Naive B cell (primary cell): ENCODE measurements at regions not wholly inside any gene's neighbourhood (a gene's known extent, or its start where the extent isn't known, plus 50 kb on each side); places are given as distances from the start of the nearest gene placed in this dataset.
"Not testable (repeated sequence)": the region's sequence is repeated elsewhere in the genome, so short reads cannot be mapped to it uniquely, and the experiment has no call there.

ENCODE experiments used
- ATAC-seq, 2 donors: fragments of 150-1000 bp; cut with Tn5 transposase; 2 replicates each; pipeline ENCODE4 v1.10.0; 2021; ENCODE audit warnings: low read depth in 2 of 2, mild to moderate bottlenecking in 2 of 2, moderate library complexity in 2 of 2
- DNase-seq: peaks from one replicate; pipeline ENCODE4 v3.0.0; 2022
- H3K27ac Mint-ChIP-seq, 6 donors: one replicate each; pipeline ENCODE4 v1.8.0; 2020 to 2022; ENCODE audit warnings: mild to moderate bottlenecking in 6 of 6, mixed read lengths in 6 of 6, moderate library complexity in 5 of 6, inconsistent platforms in 2 of 6
- H3K27me3 Mint-ChIP-seq, 3 donors: one replicate each; pipeline ENCODE4 v1.8.0; 2021 to 2022; ENCODE audit warnings: mixed read lengths in 3 of 3, mild to moderate bottlenecking in 1 of 3
- H3K36me3 Mint-ChIP-seq, 2 donors: one replicate each; pipeline ENCODE4 v1.8.0; 2020 to 2022; ENCODE audit warnings: mixed read lengths in 2 of 2, inconsistent platforms in 1 of 2, mild to moderate bottlenecking in 1 of 2
- H3K4me1 Mint-ChIP-seq, 3 donors: one replicate each; pipeline ENCODE4 v1.8.0; 2020 to 2022; ENCODE audit warnings: mixed read lengths in 3 of 3, inconsistent platforms in 1 of 3, mild to moderate bottlenecking in 1 of 3, moderate library complexity in 1 of 3
- H3K4me3 Mint-ChIP-seq, 8 donors: one replicate each; pipeline ENCODE4 v1.8.0; 2020 to 2022; ENCODE audit warnings: mild to moderate bottlenecking in 8 of 8, mixed read lengths in 8 of 8, moderate library complexity in 8 of 8, inconsistent platforms in 2 of 8
- H3K9me3 Mint-ChIP-seq, 7 donors: one replicate each; pipeline ENCODE4 v1.8.0; 2020 to 2022; ENCODE audit warnings: mixed read lengths in 7 of 7, mild to moderate bottlenecking in 5 of 7, inconsistent platforms in 2 of 7, moderate library complexity in 1 of 7

GRCh38 chr4:86413426-86413825 lies 53.6 kb upstream of the MAPK10 start:
- Mint-ChIP-seq H3K36me3 (peaks cover 0 to 16% of the 10 kb centered on the region in 2 donors), H3K9me3 (peaks cover 8 to 32% (median 17%) of the 10 kb centered on the region in 7 donors), H3K27me3 (peaks cover 2 to 40% (median 16%) of the 10 kb centered on the region in 3 donors)
- not testable (repeated sequence) for H3K27ac Mint-ChIP-seq, ATAC-seq, H3K4me1 Mint-ChIP-seq, H3K4me3 Mint-ChIP-seq, DNase-seq

- Mint-ChIP-seq H3K27me3 (peaks cover 4 to 40% (median 16%) of the 10 kb centered on the region in 3 donors), H3K4me3 (no peak overlapping the region), H3K9me3 (peaks cover 6 to 26% (median 10%) of the 10 kb centered on the region in 7 donors), H3K27ac (no peak overlapping the region), H3K36me3 (peaks cover 0 to 16% of the 10 kb centered on the region in 2 donors), H3K4me1 (no peaks in the 10 kb centered on the region)
- ATAC-seq (no peak), DNase-seq (no peak)
These were observed 54.8 kb upstream of the MAPK10 start for GRCh38 chr4:86414686-86415085.

GRCh38 chr4:86416081-86416480 lies 56.2 kb upstream of the MAPK10 start:
- no peak overlapping the region for H3K27ac Mint-ChIP-seq
- H3K4me1 Mint-ChIP-seq, result no peaks in the 10 kb centered on the region
- peaks cover 4 to 35% (median 13%) of the 10 kb centered on the region in 3 donors for H3K27me3 Mint-ChIP-seq
- ATAC-seq (no peak), DNase-seq (no peak)
- H3K36me3 Mint-ChIP-seq, result peaks cover 0 to 16% of the 10 kb centered on the region in 2 donors
- peaks cover 0 to 17% (median 10%) of the 10 kb centered on the region in 7 donors for H3K9me3 Mint-ChIP-seq
- no peak overlapping the region for H3K4me3 Mint-ChIP-seq

GRCh38 chr4:86421461-86421860 lies 61.6 kb upstream of the MAPK10 start:
- Mint-ChIP-seq H3K36me3 (no peaks in the 10 kb centered on the region), H3K27ac (no peak overlapping the region), H3K4me3 (no peak overlapping the region), H3K9me3 (no peaks in the 10 kb centered on the region), H3K4me1 (no peaks in the 10 kb centered on the region), H3K27me3 (peaks cover 0 to 4% (median 0%) of the 10 kb centered on the region in 3 donors)
- no peak for DNase-seq
- no peak for ATAC-seq

- H3K4me1 Mint-ChIP-seq, result no peaks in the 10 kb centered on the region
- no peak for DNase-seq
- H3K9me3 Mint-ChIP-seq, result peaks cover 0 to 3% (median 0%) of the 10 kb centered on the region in 7 donors
- H3K4me3 Mint-ChIP-seq, result no peak overlapping the region
- ATAC-seq, result no peak
- no peak overlapping the region for H3K27ac Mint-ChIP-seq
- H3K27me3 Mint-ChIP-seq, result no peaks in the 10 kb centered on the region
- H3K36me3 Mint-ChIP-seq, result no peaks in the 10 kb centered on the region
These were observed 71.8 kb upstream of the MAPK10 start for GRCh38 chr4:86431543-86432116.

- Mint-ChIP-seq H3K36me3 (no peaks in the 10 kb centered on the region), H3K27me3 (no peaks in the 10 kb centered on the region), H3K27ac (no peak overlapping the region), H3K4me3 (no peak overlapping the region), H3K9me3 (no peaks in the 10 kb centered on the region), H3K4me1 (no peaks in the 10 kb centered on the region)
- no peak for DNase-seq
- ATAC-seq, result no peak
These were observed 72.8 kb upstream of the MAPK10 start for GRCh38 chr4:86432559-86433134.

- ATAC-seq (no peak), DNase-seq (no peak)
- Mint-ChIP-seq H3K4me3 (no peak overlapping the region), H3K36me3 (no peaks in the 10 kb centered on the region), H3K4me1 (no peaks in the 10 kb centered on the region), H3K9me3 (peaks cover 0 to 7% (median under 1%) of the 10 kb centered on the region in 7 donors), H3K27ac (no peak overlapping the region), H3K27me3 (peaks cover 0 to 9% (median 3%) of the 10 kb centered on the region in 3 donors)
These were observed 79.4 kb upstream of the MAPK10 start for GRCh38 chr4:86439293-86439692.

- Mint-ChIP-seq H3K27ac (no peak overlapping the region), H3K36me3 (no peaks in the 10 kb centered on the region), H3K4me3 (no peak overlapping the region), H3K4me1 (no peaks in the 10 kb centered on the region), H3K27me3 (peaks cover 0 to 9% (median 3%) of the 10 kb centered on the region in 3 donors), H3K9me3 (peaks cover 0 to 15% (median 3%) of the 10 kb centered on the region in 7 donors)
- DNase-seq, result no peak
- no peak for ATAC-seq
These were observed 81.5 kb upstream of the MAPK10 start for GRCh38 chr4:86441175-86441936.

GRCh38 chr4:86442881-86443280 lies 83.0 kb upstream of the MAPK10 start:
- no peak overlapping the region for H3K27ac Mint-ChIP-seq
- DNase-seq (no peak), ATAC-seq (no peak)
- no peaks in the 10 kb centered on the region for H3K4me1 Mint-ChIP-seq
- H3K36me3 Mint-ChIP-seq, result no peaks in the 10 kb centered on the region
- H3K4me3 Mint-ChIP-seq, result no peak overlapping the region
- H3K9me3 Mint-ChIP-seq, result peaks cover 0 to 15% (median 3%) of the 10 kb centered on the region in 7 donors
- H3K27me3 Mint-ChIP-seq, result peaks cover 0 to 9% (median 3%) of the 10 kb centered on the region in 3 donors

GRCh38 chr4:86443495-86443894 lies 83.6 kb upstream of the MAPK10 start:
- no peak overlapping the region for H3K4me3 Mint-ChIP-seq
- H3K4me1 Mint-ChIP-seq, result no peaks in the 10 kb centered on the region
- ATAC-seq, result no peak

GRCh38 chr4:86446996-86447395 lies 87.1 kb upstream of the MAPK10 start:
- Mint-ChIP-seq H3K36me3 (no peaks in the 10 kb centered on the region), H3K27ac (no peak overlapping the region), H3K27me3 (peaks cover 0 to 17% (median 6%) of the 10 kb centered on the region in 3 donors), H3K9me3 (peaks cover 0 to 15% (median 3%) of the 10 kb centered on the region in 7 donors), H3K4me3 (no peak overlapping the region), H3K4me1 (no peaks in the 10 kb centered on the region)
- ATAC-seq (no peak), DNase-seq (no peak)

More at GRCh38 chr4:86443495-86443894, 83.6 kb upstream of the MAPK10 start:
- DNase-seq, result no peak
- Mint-ChIP-seq H3K9me3 (peaks cover 0 to 15% (median 3%) of the 10 kb centered on the region in 7 donors), H3K27ac (no peak overlapping the region), H3K27me3 (peaks cover 0 to 9% (median 3%) of the 10 kb centered on the region in 3 donors), H3K36me3 (no peaks in the 10 kb centered on the region)

GRCh38 chr4:86448871-86449270 lies 89.0 kb upstream of the MAPK10 start:
- Mint-ChIP-seq H3K27me3 (peaks cover 5 to 10% (median 5%) of the 10 kb centered on the region in 3 donors), H3K36me3 (no peaks in the 10 kb centered on the region), H3K4me3 (no peak overlapping the region)

GRCh38 chr4:86449746-86450588 lies 90.1 kb upstream of the MAPK10 start:
- H3K9me3 Mint-ChIP-seq, result peaks cover 0 to 2% (median 0%) of the 10 kb centered on the region in 7 donors
- H3K27ac Mint-ChIP-seq, result no peak overlapping the region
- H3K4me3 Mint-ChIP-seq, result no peak overlapping the region
- no peaks in the 10 kb centered on the region for H3K36me3 Mint-ChIP-seq
- DNase-seq, result no peak
- ATAC-seq, result no peak
- H3K27me3 Mint-ChIP-seq, result peaks cover 5 to 10% (median 8%) of the 10 kb centered on the region in 3 donors
- no peaks in the 10 kb centered on the region for H3K4me1 Mint-ChIP-seq

More at GRCh38 chr4:86448871-86449270, 89.0 kb upstream of the MAPK10 start:
- no peak for DNase-seq
- Mint-ChIP-seq H3K27ac (no peak overlapping the region), H3K4me1 (no peaks in the 10 kb centered on the region), H3K9me3 (peaks cover 0 to 11% (median 0%) of the 10 kb centered on the region in 7 donors)
- ATAC-seq, result no peak
